ENCODE measurements at regions not wholly inside any gene's neighbourhood (a gene's known extent, or its start where the extent isn't known, plus 50 kb on each side); places are given as distances from the start of the nearest gene placed in this dataset.

DNA sequence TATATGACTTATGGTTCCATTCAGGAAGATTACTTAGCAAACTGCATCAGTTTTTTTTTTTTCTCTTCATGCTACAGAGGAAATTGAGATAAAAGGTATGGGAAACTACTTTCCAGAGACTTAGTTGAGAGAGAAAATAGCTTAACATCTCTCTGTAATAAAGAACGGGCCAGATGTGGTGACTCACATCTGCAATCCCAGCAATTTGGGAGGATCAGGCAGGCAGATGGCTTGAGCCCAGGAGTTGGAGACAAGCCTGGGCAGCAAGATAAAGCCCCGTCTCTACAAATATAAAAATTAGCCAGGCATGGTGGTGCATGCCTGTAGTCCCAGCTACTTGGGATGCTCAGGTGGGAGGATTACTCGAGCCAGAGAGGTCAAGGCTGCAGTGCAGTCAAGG is 271.2 kb upstream of the TENM3 start:
- intact Hi-C loops (cut with DNase I), result no loop called here
- Histone ChIP-seq H3K4me1 (no peaks in the 10 kb centered on the region), H3K9me3 (no peaks in the 10 kb centered on the region), H3K4me3 (no peak overlapping the region), H3K27me3 (no peaks in the 10 kb centered on the region), H3K27ac (replicated peaks in 1 of 4) (no peak overlapping the region), H3K36me3 (no peaks in the 10 kb centered on the region)
- DNase-seq (ENCODE audit: extremely low spot score), result no peak
- no peak for TF ChIP-seq EP300 (IDR thresholded peaks at IDR 0.05)
- WGBS, result 68% methylated on average over 3 of the region's 3 CpGs

DNA sequence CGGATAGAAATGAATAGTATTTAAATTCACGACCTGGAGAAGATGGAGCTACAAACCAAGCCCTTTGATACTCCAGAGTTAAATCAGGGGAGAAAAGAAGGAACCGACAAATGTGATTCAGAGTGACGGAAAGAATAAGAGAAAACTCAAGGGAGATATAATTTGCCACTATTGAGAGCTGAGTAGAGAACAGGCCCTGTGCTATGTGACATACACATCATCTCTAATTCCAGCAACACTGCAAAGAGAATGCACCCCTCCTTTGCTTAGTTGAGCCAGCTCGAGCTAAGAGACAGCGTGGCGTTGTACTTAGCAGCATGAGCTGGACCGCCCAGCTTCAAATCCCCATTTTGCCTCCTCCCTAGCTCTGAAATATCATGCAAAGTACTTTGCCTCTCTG is 266.4 kb upstream of the TENM3 start:
- WGBS, result 90% methylated on average over 8 of the region's 8 CpGs
- Histone ChIP-seq H3K9me3 (no peaks in the 10 kb centered on the region), H3K27me3 (no peaks in the 10 kb centered on the region), H3K4me1 (no peaks in the 10 kb centered on the region), H3K4me3 (no peak overlapping the region), H3K36me3 (no peaks in the 10 kb centered on the region), H3K27ac (replicated peaks in 1 of 4) (no peak overlapping the region)
- DNase-seq (ENCODE audit: extremely low spot score), result no peak
- TF ChIP-seq EP300 (IDR thresholded peaks at IDR 0.05) (no peak), POLR2AphosphoS5 (IDR thresholded peaks at IDR 0.05) (no peak), POLR2A (IDR thresholded peaks at IDR 0.05; ENCODE audit: low read depth) (no peak)
- TF ChIP-seq, protein P1, sequence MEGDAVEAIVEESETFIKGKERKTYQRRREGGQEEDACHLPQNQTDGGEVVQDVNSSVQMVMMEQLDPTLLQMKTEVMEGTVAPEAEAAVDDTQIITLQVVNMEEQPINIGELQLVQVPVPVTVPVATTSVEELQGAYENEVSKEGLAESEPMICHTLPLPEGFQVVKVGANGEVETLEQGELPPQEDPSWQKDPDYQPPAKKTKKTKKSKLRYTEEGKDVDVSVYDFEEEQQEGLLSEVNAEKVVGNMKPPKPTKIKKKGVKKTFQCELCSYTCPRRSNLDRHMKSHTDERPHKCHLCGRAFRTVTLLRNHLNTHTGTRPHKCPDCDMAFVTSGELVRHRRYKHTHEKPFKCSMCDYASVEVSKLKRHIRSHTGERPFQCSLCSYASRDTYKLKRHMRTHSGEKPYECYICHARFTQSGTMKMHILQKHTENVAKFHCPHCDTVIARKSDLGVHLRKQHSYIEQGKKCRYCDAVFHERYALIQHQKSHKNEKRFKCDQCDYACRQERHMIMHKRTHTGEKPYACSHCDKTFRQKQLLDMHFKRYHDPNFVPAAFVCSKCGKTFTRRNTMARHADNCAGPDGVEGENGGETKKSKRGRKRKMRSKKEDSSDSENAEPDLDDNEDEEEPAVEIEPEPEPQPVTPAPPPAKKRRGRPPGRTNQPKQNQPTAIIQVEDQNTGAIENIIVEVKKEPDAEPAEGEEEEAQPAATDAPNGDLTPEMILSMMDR (IDR thresholded peaks at IDR 0.05), result no peak
- intact Hi-C loops (cut with DNase I), result no loop called here

DNA sequence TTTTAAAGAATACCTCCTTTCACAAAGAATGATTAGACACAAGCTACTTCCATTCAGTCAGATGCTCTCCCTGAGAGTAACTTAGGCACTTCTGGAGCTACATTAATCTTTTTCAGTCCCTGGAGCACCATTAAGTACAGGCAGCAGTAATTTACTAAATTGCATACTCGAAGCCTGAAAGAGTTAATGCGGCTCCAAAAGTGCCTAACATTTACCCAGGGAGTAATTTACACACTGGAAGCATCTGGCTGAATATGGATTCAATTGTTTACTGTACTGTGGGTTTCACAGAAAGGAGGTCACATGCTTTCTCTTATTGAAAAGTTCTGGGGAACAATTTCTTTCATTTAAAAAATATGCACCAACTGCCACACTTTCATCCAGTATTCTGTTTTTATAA is 260.8 kb upstream of the TENM3 start:
- Histone ChIP-seq H3K27me3 (no peaks in the 10 kb centered on the region), H3K9me3 (no peaks in the 10 kb centered on the region), H3K36me3 (no peaks in the 10 kb centered on the region), H3K27ac (replicated peaks in 1 of 4) (no peak overlapping the region), H3K4me3 (no peak overlapping the region), H3K4me1 (peaks cover 0 to 5% (median 0%) of the 10 kb centered on the region in 4 donors)
- intact Hi-C loops (cut with DNase I), result no loop called here
- WGBS, result 73% methylated on average over 2 of the region's 2 CpGs
- TF ChIP-seq POLR2A (IDR thresholded peaks at IDR 0.05; ENCODE audit: low read depth) (no peak), EP300 (IDR thresholded peaks at IDR 0.05) (no peak), POLR2AphosphoS5 (IDR thresholded peaks at IDR 0.05) (no peak)
- TF ChIP-seq, protein P1 (IDR thresholded peaks at IDR 0.05), result no peak
- no peak for DNase-seq (ENCODE audit: extremely low spot score)

DNA sequence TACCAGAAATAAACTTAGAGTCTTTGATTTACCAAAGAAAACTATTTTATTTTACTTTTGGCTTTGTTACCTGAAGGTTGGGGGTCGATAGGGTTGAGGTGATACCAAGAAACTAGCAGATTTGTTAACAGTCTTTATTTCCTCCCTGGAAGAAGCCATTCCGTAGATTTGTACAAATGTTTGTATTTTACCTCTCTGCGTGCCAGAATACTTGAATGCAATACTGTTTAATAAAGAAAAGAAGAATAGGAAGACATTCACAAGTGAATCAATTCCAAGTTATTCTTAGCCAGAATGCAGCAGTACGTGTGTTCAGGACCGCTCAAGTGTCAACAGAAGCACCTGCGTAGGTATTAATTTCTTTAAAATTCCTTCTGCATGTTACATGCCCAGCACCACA is 260.3 kb upstream of the TENM3 start:
- intact Hi-C loops (cut with DNase I), result no loop called here
- 62% methylated on average over 6 of the region's 6 CpGs for WGBS
- H3K27me3 ChIP-seq, result no peaks in the 10 kb centered on the region
- peaks cover 0 to 5% (median 0%) of the 10 kb centered on the region in 4 donors for H3K4me1 ChIP-seq
- no peaks in the 10 kb centered on the region for H3K9me3 ChIP-seq
- TF ChIP-seq POLR2A (IDR thresholded peaks at IDR 0.05; ENCODE audit: low read depth) (no peak), EP300 (IDR thresholded peaks at IDR 0.05) (no peak), POLR2AphosphoS5 (IDR thresholded peaks at IDR 0.05) (no peak)
- TF ChIP-seq, protein P1 (IDR thresholded peaks at IDR 0.05), result no peak
- H3K4me3 ChIP-seq, result no peak overlapping the region
- no peak for DNase-seq (ENCODE audit: extremely low spot score)
- H3K27ac ChIP-seq (replicated peaks in 1 of 4), result no peak overlapping the region
- no peaks in the 10 kb centered on the region for H3K36me3 ChIP-seq

DNA sequence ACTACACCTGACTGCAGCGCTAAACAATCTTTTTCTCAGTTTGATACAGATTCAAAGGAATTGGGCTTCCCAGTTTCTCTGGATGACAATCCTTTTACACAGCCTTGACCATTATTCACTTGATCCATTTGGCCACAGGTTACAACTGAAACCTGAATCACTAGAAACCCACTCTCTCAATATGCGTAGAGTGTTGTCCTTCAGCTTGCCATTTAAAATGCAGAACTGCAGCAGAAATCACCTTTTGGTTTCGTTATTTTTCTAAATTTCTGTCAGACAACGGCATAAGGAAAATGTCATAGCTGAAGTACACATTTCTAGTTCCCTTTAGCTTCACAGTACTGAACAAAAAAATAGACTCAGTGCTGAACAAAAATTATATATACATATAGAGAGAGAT is 255.8 kb upstream of the TENM3 start:
- no peaks in the 10 kb centered on the region for H3K27me3 ChIP-seq
- no peak for DNase-seq (ENCODE audit: extremely low spot score)
- peaks cover 0 to 4% (median 0%) of the 10 kb centered on the region in 4 donors for H3K4me1 ChIP-seq
- WGBS, result 80% methylated on average over 4 of the region's 4 CpGs
- intact Hi-C loops (cut with DNase I), result no loop called here
- no peaks in the 10 kb centered on the region for H3K9me3 ChIP-seq
- no peak overlapping the region for H3K4me3 ChIP-seq
- no peak for TF ChIP-seq POLR2AphosphoS5 (IDR thresholded peaks at IDR 0.05)
- TF ChIP-seq EP300 (IDR thresholded peaks at IDR 0.05), result no peak
- TF ChIP-seq POLR2A (IDR thresholded peaks at IDR 0.05; ENCODE audit: low read depth), result no peak
- TF ChIP-seq, protein P1 (IDR thresholded peaks at IDR 0.05), result no peak
- no peaks in the 10 kb centered on the region for H3K36me3 ChIP-seq
- no peak overlapping the region for H3K27ac ChIP-seq (replicated peaks in 1 of 4)

Data from esophagus muscularis mucosa (tissue), 4 donors.